ENCODE measurements at regions not wholly inside any gene's neighbourhood (a gene's known extent, or its start where the extent isn't known, plus 50 kb on each side); places are given as distances from the start of the nearest gene placed in this dataset.

DNA sequence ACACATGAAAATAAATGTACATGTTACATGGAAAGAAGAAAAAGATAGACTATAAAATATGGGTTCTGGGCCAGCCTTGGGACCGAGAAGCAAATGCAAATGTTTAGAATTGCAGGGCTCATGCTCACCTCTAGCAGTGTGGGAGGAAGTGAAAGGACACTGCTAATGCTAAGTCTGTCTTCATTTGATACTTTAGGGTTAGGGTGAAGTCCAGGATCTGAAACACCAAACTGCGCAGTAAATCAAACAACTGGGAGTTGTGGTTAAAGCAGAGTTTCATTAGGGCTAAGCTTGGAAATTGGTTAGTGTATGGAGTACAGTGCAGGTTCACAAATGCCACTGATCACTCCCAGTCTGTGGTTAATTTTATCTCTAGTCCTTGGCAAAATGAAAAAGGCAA, 73.2 kb upstream of the PDK4 start:
- DNase-seq (ENCODE audit: insufficient read length, low spot score), result no peak
- FAIRE-seq, result no peak

GRCh38 chr7:95668504-95669018, 72.2 kb upstream of the PDK4 start:
- DNase-seq (ENCODE audit: insufficient read length, low spot score) (no peak), FAIRE-seq (no peak)

DNA sequence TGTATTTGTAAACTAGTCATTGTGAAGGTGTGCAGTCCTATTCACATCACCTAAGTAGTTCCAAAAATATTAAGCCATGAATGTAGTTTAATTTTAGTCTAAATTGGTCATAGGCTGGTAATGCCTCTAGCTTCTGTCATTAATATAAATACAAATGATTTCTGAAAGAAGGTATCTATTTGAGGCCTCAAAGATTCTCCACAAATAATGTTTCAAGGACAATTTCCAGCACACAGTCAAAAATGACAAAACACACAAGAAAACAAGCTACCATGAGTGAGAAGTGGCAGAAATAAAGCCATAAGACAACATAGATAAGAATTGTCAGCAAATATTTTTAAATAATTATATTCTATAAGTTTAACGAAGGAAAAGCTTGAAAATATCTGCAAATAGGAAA, 66.7 kb upstream of the PDK4 start:
- FAIRE-seq (no peak), DNase-seq (ENCODE audit: insufficient read length, low spot score) (no peak)

- FAIRE-seq, result no peak
- no peak for DNase-seq (ENCODE audit: insufficient read length, low spot score)
Measured at GRCh38 chr7:95660023-95660434, 63.7 kb upstream of the PDK4 start.

DNA sequence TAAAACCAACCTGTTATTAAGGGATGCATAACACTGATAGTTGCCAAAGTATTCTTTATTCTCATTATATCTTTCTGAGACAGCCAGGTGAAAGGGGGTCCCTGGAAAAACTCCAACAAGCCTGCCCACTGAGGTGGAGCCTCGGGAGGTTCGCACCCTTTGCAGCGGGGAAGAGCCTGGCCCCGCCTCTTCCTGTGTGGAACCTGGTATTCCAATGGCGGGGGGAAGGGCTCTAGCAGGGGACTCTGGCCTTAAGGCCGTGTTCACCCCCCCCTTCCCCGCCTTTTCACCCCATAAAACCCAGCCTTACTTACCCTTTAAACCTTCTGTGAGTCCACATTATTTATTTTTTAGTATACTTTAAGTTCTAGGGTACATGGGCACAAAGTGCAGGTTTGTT, 62.4 kb upstream of the PDK4 start:
- DNase-seq (ENCODE audit: insufficient read length, low spot score) (no peak), FAIRE-seq (no peak)

GRCh38 chr7:95649546-95649945, 53.2 kb upstream of the PDK4 start:
- DNase-seq (ENCODE audit: insufficient read length, low spot score), result no peak
- no peak for FAIRE-seq

- DNase-seq (ENCODE audit: insufficient read length, low spot score) (no peak), FAIRE-seq (no peak)
Measured at GRCh38 chr7:95646350-95646749, 50.0 kb upstream of the PDK4 start.

Data from GM19239 (cell line).